H9 (cell line): ENCODE measurements at regions not wholly inside any gene's neighbourhood (a gene's known extent, or its start where the extent isn't known, plus 50 kb on each side); places are given as distances from the start of the nearest gene placed in this dataset.

Source experiments
- DNase-seq: peaks from one replicate; pipeline ENCODE4 v3.0.0-alpha.2; 2017
- H2AFZ ChIP-seq: one replicate; pipeline ENCODE4 v1.6.1; 2013; ENCODE audit warnings: mild to moderate bottlenecking, low read length, control low read depth, moderate library complexity
- H2AK5ac ChIP-seq: 2 replicates; pipeline ENCODE4 v1.6.1; 2013; ENCODE audit warnings: low read length, control low read depth, mixed read lengths; ENCODE audit not compliant: insufficient read length
- H2BK120ac ChIP-seq: one replicate; pipeline ENCODE4 v1.6.1; 2013; ENCODE audit warnings: low read depth, mild to moderate bottlenecking, low read length, control low read depth, inconsistent platforms; ENCODE audit not compliant: poor library complexity, severe bottlenecking
- H2BK12ac ChIP-seq: 2 replicates; pipeline ENCODE4 v1.6.1; 2013; ENCODE audit warnings: low read length, control low read depth, mixed read lengths, low read depth; ENCODE audit not compliant: insufficient read length
- H2BK15ac ChIP-seq: 2 replicates; pipeline ENCODE4 v1.6.1; 2013; ENCODE audit warnings: low read depth, low read length, control low read depth
- H2BK20ac ChIP-seq: one replicate; pipeline ENCODE4 v1.6.1; 2013; ENCODE audit warnings: low read depth, mild to moderate bottlenecking, low read length, control low read depth, inconsistent platforms; ENCODE audit not compliant: poor library complexity, severe bottlenecking
- H2BK5ac ChIP-seq: 2 replicates; pipeline ENCODE4 v1.6.1; 2013; ENCODE audit warnings: low read length, control low read depth, mixed read lengths; ENCODE audit not compliant: insufficient read length
- H3K14ac ChIP-seq: 2 replicates; pipeline ENCODE4 v1.6.1; 2013; ENCODE audit warnings: low read length, control low read depth; ENCODE audit not compliant: insufficient read depth
- H3K18ac ChIP-seq: 2 replicates; pipeline ENCODE4 v1.6.1; 2013; ENCODE audit warnings: low read depth, mild to moderate bottlenecking, mixed read lengths, low read length, control low read depth; ENCODE audit not compliant: insufficient read length
- H3K23ac ChIP-seq: 2 replicates; pipeline ENCODE4 v1.6.1; 2013; ENCODE audit warnings: low read length, control low read depth, mixed read lengths, low read depth; ENCODE audit not compliant: insufficient read length
- H3K23me2 ChIP-seq: 2 replicates; pipeline ENCODE4 v1.6.1; 2013; ENCODE audit warnings: low read depth, mild to moderate bottlenecking, mixed read lengths, low read length, control low read depth; ENCODE audit not compliant: insufficient read length, poor library complexity, severe bottlenecking
- H3K27ac ChIP-seq: 2 replicates; pipeline ENCODE4 v1.5.1; 2013; ENCODE audit warnings: low read length, control low read depth, mixed read lengths, low read depth; ENCODE audit not compliant: insufficient read length
- H3K27me3 ChIP-seq: 2 replicates; pipeline ENCODE4 v1.6.1; 2013; ENCODE audit warnings: low read length, control low read depth, inconsistent platforms; ENCODE audit not compliant: insufficient read depth
- H3K4ac ChIP-seq: 2 replicates; pipeline ENCODE4 v1.6.1; 2013; ENCODE audit warnings: low read depth, mild to moderate bottlenecking, control low read depth, inconsistent platforms, low read length, moderate library complexity
- H3K4me1 ChIP-seq: 2 replicates; pipeline ENCODE4 v1.6.1; 2013; ENCODE audit warnings: low read length, control low read depth, inconsistent platforms; ENCODE audit not compliant: insufficient read depth
- H3K4me2 ChIP-seq: 2 replicates; pipeline ENCODE4 v1.6.1; 2013; ENCODE audit warnings: low read length, control low read depth, mixed read lengths; ENCODE audit not compliant: insufficient read length, insufficient read depth
- H3K56ac ChIP-seq: 2 replicates; pipeline ENCODE4 v1.6.1; 2013; ENCODE audit warnings: low read depth, mild to moderate bottlenecking, mixed read lengths, low read length, control low read depth; ENCODE audit not compliant: insufficient read length
- H3K79me1 ChIP-seq: 2 replicates; pipeline ENCODE4 v1.6.1; 2013; ENCODE audit warnings: low read depth, mild to moderate bottlenecking, moderate library complexity, low read length, control low read depth, inconsistent platforms; ENCODE audit not compliant: insufficient read depth, poor library complexity, severe bottlenecking
- H3K79me2 ChIP-seq: 2 replicates; pipeline ENCODE4 v1.6.1; 2013; ENCODE audit warnings: low read length, control low read depth, inconsistent platforms; ENCODE audit not compliant: insufficient read depth
- H3K9ac ChIP-seq: 2 replicates; pipeline ENCODE4 v1.6.1; 2013; ENCODE audit warnings: low read length, control low read depth, mixed read lengths; ENCODE audit not compliant: insufficient read length; ENCODE audit errors: extremely low read depth
- H3K9me3 ChIP-seq: one replicate; pipeline ENCODE4 v1.6.1; 2013; ENCODE audit warnings: low read depth, low read length, inconsistent platforms; ENCODE audit not compliant: control insufficient read depth
- H3T11ph ChIP-seq: one replicate; pipeline ENCODE4 v1.6.1; 2013; ENCODE audit warnings: mild to moderate bottlenecking, low read length, control low read depth, inconsistent platforms
- H4K20me1 ChIP-seq: one replicate; pipeline ENCODE4 v1.6.1; 2013; ENCODE audit not compliant: control insufficient read depth, insufficient read length, insufficient read depth
- H4K5ac ChIP-seq: 2 replicates; pipeline ENCODE4 v1.6.1; 2013; ENCODE audit warnings: low read depth, mild to moderate bottlenecking, mixed read lengths, low read length, control low read depth; ENCODE audit not compliant: insufficient read length
- H4K8ac ChIP-seq: replicated peaks from 2 replicates; pipeline ENCODE4 v1.6.1; 2013; ENCODE audit warnings: low read length, control low read depth, mixed read lengths, low read depth; ENCODE audit not compliant: insufficient read length
- H4K91ac ChIP-seq: 2 replicates; pipeline ENCODE4 v1.6.1; 2013; ENCODE audit warnings: low read depth, mild to moderate bottlenecking, moderate library complexity, mixed read lengths, low read length, control low read depth; ENCODE audit not compliant: insufficient read length
- H3K27ac Mint-ChIP-seq, 3 experiments: 2 replicates in 2 of 3; 3 replicates in 1 of 3; pipeline ENCODE4 v1.8.0; 2020 to 2021; ENCODE audit warnings: mixed read lengths in 3 of 3, mild to moderate bottlenecking in 1 of 3, moderate library complexity in 1 of 3
- H3K27me3 Mint-ChIP-seq: 2 replicates; pipeline ENCODE4 v1.8.0; 2021; ENCODE audit warnings: low read depth, mild to moderate bottlenecking, moderate library complexity, mixed read lengths
- H3K36me3 Mint-ChIP-seq, 3 experiments: 2 replicates in 2 of 3; 3 replicates in 1 of 3; pipeline ENCODE4 v1.8.0; 2020 to 2021; ENCODE audit warnings: low read depth in 3 of 3, mixed read lengths in 3 of 3; ENCODE audit not compliant: insufficient read depth in 1 of 3
- H3K4me1 Mint-ChIP-seq, 2 experiments: 2 replicates each; pipeline ENCODE4 v1.8.0; 2020; ENCODE audit warnings: mixed read lengths in 2 of 2
- H3K4me3 Mint-ChIP-seq, 2 experiments: 2 replicates in 1 of 2; 3 replicates in 1 of 2; pipeline ENCODE4 v1.8.0; 2020 to 2021; ENCODE audit warnings: mild to moderate bottlenecking in 2 of 2, mixed read lengths in 2 of 2, moderate library complexity in 1 of 2
- H3K9me3 Mint-ChIP-seq, 2 experiments: 2 replicates in 1 of 2; 3 replicates in 1 of 2; pipeline ENCODE4 v1.8.0; 2020; ENCODE audit warnings: mild to moderate bottlenecking in 2 of 2, mixed read lengths in 2 of 2, moderate library complexity in 1 of 2
- WGBS: extraction: QIAGEN DNeasy Blood & Tissue Kit; methylation state at CpG from one replicate; pipeline ENCODE4 v1.1.7; 2013; ENCODE audit warnings: missing lambda C conversion rate, low lambda C conversion rate, mixed read lengths; ENCODE audit not compliant: insufficient read length; ENCODE audit errors: extremely low coverage; 5-methylcytosine and 5-hydroxymethylcytosine counted together
- TF ChIP-seq, protein P1 (sequence below): fragments of 200-600 bp; sonication (generic); conservative IDR thresholded peaks from 3 replicates; pipeline ENCODE4 v1.8.0; 2021; ENCODE audit warnings: antibody characterized with exemption, mild to moderate bottlenecking

DNA sequence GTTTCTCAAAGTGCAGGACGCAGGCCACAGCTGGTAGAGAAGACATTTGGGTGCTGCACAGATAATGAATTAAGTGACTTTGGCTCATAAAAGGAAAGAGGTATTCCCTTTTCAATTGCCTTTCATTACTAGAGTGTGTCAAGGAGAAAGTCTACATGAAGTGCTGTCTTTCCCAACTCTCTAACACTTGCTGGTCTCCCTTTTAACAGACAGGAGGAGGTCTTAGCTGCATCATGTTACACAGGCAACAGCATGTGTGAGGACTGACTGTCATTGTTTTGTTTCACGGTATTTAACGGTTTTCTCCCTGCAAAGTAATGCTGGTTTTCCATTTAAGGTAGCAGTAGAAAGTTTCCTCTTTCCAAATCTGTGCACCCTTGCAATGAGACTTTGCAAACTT is 291.3 kb upstream of the LDB2 start:
- Histone ChIP-seq H2AK5ac (no peak overlapping the region), H2BK15ac (no peak overlapping the region), H3T11ph (no peak overlapping the region), H3K23me2 (no peaks in the 10 kb centered on the region), H3K18ac (no peak overlapping the region), H2AFZ (no peak overlapping the region), H3K14ac (no peak overlapping the region), H2BK20ac (no peak overlapping the region), H3K27me3 (no peaks in the 10 kb centered on the region), H4K91ac (no peak overlapping the region), H4K8ac (no peak overlapping the region), H3K9ac (no peak overlapping the region), H3K27ac (no peak overlapping the region), H4K5ac (no peak overlapping the region), H3K79me2 (no peaks in the 10 kb centered on the region), H3K4ac (no peak overlapping the region), H2BK120ac (no peak overlapping the region), H3K4me2 (no peak overlapping the region), H3K23ac (no peak overlapping the region), H2BK12ac (no peak overlapping the region), H2BK5ac (no peak overlapping the region), H3K4me1 (peaks cover 6% of the 10 kb centered on the region), H4K20me1 (no peaks in the 10 kb centered on the region), H3K79me1 (no peaks in the 10 kb centered on the region), H3K9me3 (no peaks in the 10 kb centered on the region), H3K56ac (no peak overlapping the region)
- Mint-ChIP-seq H3K27me3 (peaks cover 7% of the 10 kb centered on the region), H3K27ac (no peak overlapping the region), H3K4me1 (peaks cover 28 to 30% of the 10 kb centered on the region in 2 experiments), H3K4me3 (no peak overlapping the region), H3K36me3 (peaks cover 0 to 9% (median 9%) of the 10 kb centered on the region in 3 experiments; a peak in 5 of 7 replicates), H3K9me3 (peaks cover 8 to 16% of the 10 kb centered on the region in 2 experiments; a peak in 4 of 5 replicates)
- no peak for DNase-seq
- TF ChIP-seq, protein P1, sequence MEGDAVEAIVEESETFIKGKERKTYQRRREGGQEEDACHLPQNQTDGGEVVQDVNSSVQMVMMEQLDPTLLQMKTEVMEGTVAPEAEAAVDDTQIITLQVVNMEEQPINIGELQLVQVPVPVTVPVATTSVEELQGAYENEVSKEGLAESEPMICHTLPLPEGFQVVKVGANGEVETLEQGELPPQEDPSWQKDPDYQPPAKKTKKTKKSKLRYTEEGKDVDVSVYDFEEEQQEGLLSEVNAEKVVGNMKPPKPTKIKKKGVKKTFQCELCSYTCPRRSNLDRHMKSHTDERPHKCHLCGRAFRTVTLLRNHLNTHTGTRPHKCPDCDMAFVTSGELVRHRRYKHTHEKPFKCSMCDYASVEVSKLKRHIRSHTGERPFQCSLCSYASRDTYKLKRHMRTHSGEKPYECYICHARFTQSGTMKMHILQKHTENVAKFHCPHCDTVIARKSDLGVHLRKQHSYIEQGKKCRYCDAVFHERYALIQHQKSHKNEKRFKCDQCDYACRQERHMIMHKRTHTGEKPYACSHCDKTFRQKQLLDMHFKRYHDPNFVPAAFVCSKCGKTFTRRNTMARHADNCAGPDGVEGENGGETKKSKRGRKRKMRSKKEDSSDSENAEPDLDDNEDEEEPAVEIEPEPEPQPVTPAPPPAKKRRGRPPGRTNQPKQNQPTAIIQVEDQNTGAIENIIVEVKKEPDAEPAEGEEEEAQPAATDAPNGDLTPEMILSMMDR = no peak
- WGBS = no CpG with 5 or more reads among the region's 3 CpGs
